Small intestine (tissue), 7 donors: ENCODE measurements at regions not wholly inside any gene's neighbourhood (a gene's known extent, or its start where the extent isn't known, plus 50 kb on each side); places are given as distances from the start of the nearest gene placed in this dataset.

ENCODE experiments used
- DNase-seq, 2 donors: peaks; one replicate each; pipeline versions ENCODE4 v3.0.0 to v3.0.0-alpha.2; 2013
- FAIRE-seq: peaks from 2 replicates; lab custom pipeline; 2012; peaks lifted over from hg19 to GRCh38; lab: Jason Lieb, UNC
- H3K27ac ChIP-seq, 3 donors: one replicate each; pipeline ENCODE4 v1.5.1; 2013; ENCODE audit warnings: low read length in 2 of 3, mild to moderate bottlenecking in 2 of 3, control low read depth in 1 of 3, inconsistent platforms in 1 of 3, low read depth in 1 of 3, moderate library complexity in 1 of 3
- H3K27me3 ChIP-seq, 3 donors: one replicate each; pipeline ENCODE4 v1.6.1; 2013; ENCODE audit warnings: low read length in 3 of 3, inconsistent platforms in 1 of 3; ENCODE audit not compliant: control insufficient read depth in 3 of 3, insufficient read depth in 3 of 3
- H3K36me3 ChIP-seq, 3 donors: one replicate each; pipeline ENCODE4 v1.6.1; 2013; ENCODE audit warnings: low read length in 3 of 3, inconsistent platforms in 1 of 3, low read depth in 1 of 3, mild to moderate bottlenecking in 1 of 3, moderate library complexity in 1 of 3; ENCODE audit not compliant: control insufficient read depth in 3 of 3, insufficient read depth in 2 of 3
- H3K4me1 ChIP-seq, 3 donors: one replicate each; pipeline ENCODE4 v1.6.1; 2013; ENCODE audit warnings: low read length in 2 of 3, inconsistent platforms in 1 of 3, low read depth in 1 of 3, mild to moderate bottlenecking in 1 of 3, moderate library complexity in 1 of 3; ENCODE audit not compliant: control insufficient read depth in 3 of 3, insufficient read depth in 2 of 3
- H3K4me3 ChIP-seq, 3 donors: one replicate each; pipeline ENCODE4 v1.5.1; 2013; ENCODE audit warnings: low read length in 3 of 3, control low read depth in 1 of 3, inconsistent platforms in 1 of 3, low read depth in 1 of 3, mild to moderate bottlenecking in 1 of 3, moderate library complexity in 1 of 3
- H3K9me3 ChIP-seq, 2 donors: one replicate each; pipeline ENCODE4 v1.6.1; 2013; ENCODE audit warnings: low read depth in 1 of 2, low read length in 1 of 2; ENCODE audit not compliant: control insufficient read depth in 2 of 2, insufficient read depth in 1 of 2
- whole genome bisulfite sequencing, 3 donors: extraction: QIAGEN DNeasy Blood & Tissue Kit; methylation state at CpG; one replicate each; pipeline ENCODE4 v1.1.7; 2013; 5-methylcytosine and 5-hydroxymethylcytosine counted together
- donor health status: healthy with polysubstance abuse.
- donor health status: control.
- donor health status: control.
- donor health status: Bipolar disorder and iron deficiency.
- donor health status: healthy.

DNA sequence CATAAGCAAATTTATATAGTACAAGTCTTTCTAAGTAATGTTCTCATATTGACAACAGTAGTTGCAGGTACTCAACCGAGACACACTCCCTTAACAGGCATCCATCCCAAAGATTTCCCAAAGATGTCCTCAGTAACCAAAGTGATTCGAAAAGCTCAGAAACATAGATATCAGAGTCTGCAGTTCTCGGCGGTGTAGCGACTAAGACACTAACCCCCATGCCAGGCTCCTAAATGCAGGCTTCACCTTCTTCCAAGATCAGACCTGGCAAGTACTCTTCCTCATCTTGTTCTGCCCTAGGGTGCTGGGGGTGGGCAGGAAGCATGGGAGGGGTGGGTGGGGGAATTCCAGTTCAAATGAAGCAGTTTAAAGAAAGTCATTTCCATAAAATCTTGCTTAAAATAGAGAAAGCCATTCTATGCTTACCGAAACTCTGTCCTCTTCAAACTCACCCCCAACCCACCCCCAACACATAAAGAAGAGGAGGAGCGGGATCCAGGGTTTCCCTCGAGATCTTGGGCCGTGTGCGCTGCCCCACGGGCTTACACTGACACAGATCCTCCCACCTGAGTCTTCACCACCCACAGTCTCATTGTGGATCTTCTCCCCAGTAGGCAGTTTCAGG is 59.0 kb upstream of the BCL6 start:
- no peaks in the 10 kb centered on the region for H3K27me3 ChIP-seq
- H3K36me3 ChIP-seq, result no peaks in the 10 kb centered on the region
- no peak for DNase-seq
- no peak overlapping the region for H3K4me3 ChIP-seq
- peaks cover 0 to 9% of the 10 kb centered on the region in 2 donors for H3K9me3 ChIP-seq
- H3K27ac ChIP-seq, result no peak overlapping the region
- no peak for FAIRE-seq
- H3K4me1 ChIP-seq, result peaks cover 0 to 17% (median 2%) of the 10 kb centered on the region in 3 donors
- WGBS, 3 donors, result 86 to 92% (median 86%) methylated on average over 11 of the region's 11 CpGs

DNA sequence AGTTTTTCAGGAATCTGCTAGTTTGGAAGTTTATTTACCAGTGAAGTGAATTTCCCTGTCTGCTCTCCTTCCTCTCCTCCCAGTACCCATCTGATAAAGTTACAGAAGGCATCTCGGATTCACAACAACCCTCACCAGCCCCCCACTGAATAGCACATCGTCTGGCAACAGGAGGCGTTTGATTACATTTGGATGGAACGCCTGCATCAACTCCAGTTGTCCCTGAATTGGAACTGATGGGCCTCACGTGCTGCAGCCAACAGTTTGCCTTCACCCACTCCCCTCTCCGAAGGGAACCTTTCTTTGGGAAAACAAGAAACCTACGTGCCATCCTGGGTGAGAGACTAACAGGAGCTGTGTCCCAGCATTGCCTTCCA is 59.5 kb upstream of the BCL6 start:
- Histone ChIP-seq H3K36me3 (no peaks in the 10 kb centered on the region), H3K27ac (no peak overlapping the region), H3K4me3 (no peak overlapping the region), H3K27me3 (no peaks in the 10 kb centered on the region), H3K9me3 (peaks cover 0 to 9% of the 10 kb centered on the region in 2 donors), H3K4me1 (peaks cover 0 to 20% (median 2%) of the 10 kb centered on the region in 3 donors)
- FAIRE-seq, result no peak
- no peak for DNase-seq
- 83 to 94% (median 90%) methylated on average over 7 of the region's 7 CpGs for WGBS, 3 donors

DNA sequence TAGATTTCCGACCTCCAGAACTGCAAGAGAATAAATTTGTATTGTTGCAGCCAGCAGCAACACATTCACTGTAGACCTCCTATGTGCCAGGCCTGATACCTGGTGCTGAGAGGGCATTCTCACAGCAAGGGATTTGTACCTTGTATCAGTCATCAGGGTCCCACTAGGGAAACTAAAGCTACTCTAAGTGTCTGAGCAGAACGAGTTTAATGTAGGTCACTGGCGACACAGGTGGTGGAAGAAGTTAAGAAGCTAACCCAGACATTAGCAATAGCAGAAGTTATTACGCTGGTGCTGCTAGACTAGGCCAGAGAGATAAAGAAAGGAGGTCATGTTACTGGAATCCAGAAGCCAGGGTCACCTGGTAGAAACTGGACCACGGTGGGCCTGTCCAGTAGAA is 60.5 kb upstream of the BCL6 start:
- H3K36me3 ChIP-seq, result no peaks in the 10 kb centered on the region
- H3K4me3 ChIP-seq, result no peak overlapping the region
- no peaks in the 10 kb centered on the region for H3K27me3 ChIP-seq
- DNase-seq, result no peak
- H3K27ac ChIP-seq, result no peak overlapping the region
- no peak for FAIRE-seq
- peaks cover 0 to 19% (median 0%) of the 10 kb centered on the region in 3 donors for H3K4me1 ChIP-seq
- WGBS, 3 donors, result 84 to 92% (median 88%) methylated on average over 5 of the region's 5 CpGs
- H3K9me3 ChIP-seq, result peaks cover 0 to 9% of the 10 kb centered on the region in 2 donors

DNA sequence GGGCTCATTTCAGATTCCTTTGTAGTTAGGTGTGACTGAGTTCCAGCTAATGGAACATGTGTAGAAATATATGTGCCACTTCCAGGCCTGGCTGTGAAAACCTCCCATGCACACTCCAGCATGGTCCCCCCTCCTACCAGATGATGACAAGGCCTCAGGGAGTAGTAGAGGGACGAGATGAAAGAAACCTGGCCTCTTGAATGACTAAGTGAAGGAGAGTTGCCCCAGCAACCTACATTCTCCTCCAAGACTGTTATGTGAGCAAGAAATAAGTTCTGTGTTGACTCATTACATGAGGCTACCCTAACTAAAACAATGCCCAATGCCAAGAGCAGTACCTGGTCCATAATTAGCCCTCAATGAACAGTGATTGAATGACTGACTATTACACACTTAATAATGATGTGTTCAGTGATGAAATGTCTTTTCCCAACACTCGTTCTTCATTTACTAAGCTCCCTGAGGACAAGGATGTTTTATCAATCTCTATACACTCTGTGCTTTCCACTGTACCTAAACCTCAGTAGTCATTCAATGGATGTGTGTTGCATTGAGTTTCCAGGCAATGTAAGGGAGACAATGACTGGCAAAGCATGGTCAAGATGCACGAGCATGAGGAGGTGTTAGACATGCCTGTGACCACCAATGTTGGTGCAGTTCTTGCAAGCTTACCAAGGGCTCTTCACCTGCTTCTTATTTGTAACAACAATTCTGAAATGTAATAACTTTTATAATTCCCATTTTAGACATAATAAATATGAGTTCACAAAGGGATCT is 62.0 kb upstream of the BCL6 start:
- Histone ChIP-seq H3K4me3 (no peak overlapping the region), H3K4me1 (peaks cover 0 to 24% (median 0%) of the 10 kb centered on the region in 3 donors), H3K27me3 (no peaks in the 10 kb centered on the region), H3K27ac (no peak overlapping the region), H3K36me3 (no peaks in the 10 kb centered on the region), H3K9me3 (peaks cover 0 to 9% of the 10 kb centered on the region in 2 donors)
- DNase-seq (no peak), FAIRE-seq (no peak)
- 78 to 91% (median 85%) methylated on average over 3 of the region's 3 CpGs for WGBS, 3 donors

DNA sequence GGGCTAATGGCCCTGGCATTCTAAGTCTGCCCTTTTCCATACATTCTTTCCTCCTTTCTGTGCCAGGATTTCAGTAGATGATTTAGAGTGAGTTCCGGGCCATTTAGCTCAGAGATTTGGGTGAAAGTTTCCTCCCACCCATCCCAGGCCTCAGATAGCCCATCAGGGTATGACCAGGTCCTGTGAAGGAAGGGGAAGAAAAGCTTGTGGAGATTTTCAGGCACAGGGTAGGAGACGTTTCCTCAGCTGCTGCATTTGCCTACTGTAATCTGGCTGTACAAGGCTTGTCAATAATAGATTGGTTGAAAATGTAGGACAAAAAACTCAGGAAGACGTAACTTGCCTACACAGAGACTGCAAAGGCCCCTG is 63.2 kb upstream of the BCL6 start:
- Histone ChIP-seq H3K9me3 (peaks cover 0 to 9% of the 10 kb centered on the region in 2 donors), H3K27ac (peak overlapping the region in 2 of 3 donors; percentile 66 to 68)

DNA sequence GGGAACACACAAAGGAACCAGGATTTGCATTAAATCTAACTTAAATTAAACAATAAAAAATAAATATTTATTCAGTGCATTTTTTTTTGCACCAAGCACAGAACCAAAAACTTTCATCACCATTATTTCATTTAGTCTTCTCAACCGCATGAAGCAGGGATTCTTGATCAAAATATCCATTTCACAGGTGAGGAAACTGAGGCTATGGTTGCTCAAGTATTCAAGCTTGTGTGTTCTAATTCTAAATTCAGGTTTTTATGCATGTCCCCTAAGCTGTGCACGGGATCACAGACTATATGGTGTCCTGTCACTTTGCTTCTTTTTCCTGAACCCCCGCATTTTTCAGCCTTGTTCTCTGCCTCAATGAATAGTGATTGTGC is 64.3 kb upstream of the BCL6 start:
- 71 to 88% (median 83%) methylated on average over 3 of the region's 3 CpGs for WGBS, 3 donors
- H3K36me3 ChIP-seq, result no peaks in the 10 kb centered on the region
- DNase-seq, result no peak
- peaks cover 0 to 9% of the 10 kb centered on the region in 2 donors for H3K9me3 ChIP-seq
- H3K4me1 ChIP-seq, result peaks cover 0 to 24% (median 0%) of the 10 kb centered on the region in 3 donors
- peak overlapping the region in 1 of 3 donors; percentile 68 for H3K27ac ChIP-seq
- FAIRE-seq, result no peak
- no peaks in the 10 kb centered on the region for H3K27me3 ChIP-seq
- no peak overlapping the region for H3K4me3 ChIP-seq

More for the DNA sequence above, 63.2 kb upstream of the BCL6 start:
- no peaks in the 10 kb centered on the region for H3K36me3 ChIP-seq
- H3K27me3 ChIP-seq, result no peaks in the 10 kb centered on the region
- no peak for FAIRE-seq
- WGBS, 3 donors, result 23 to 58% (median 31%) methylated on average over 3 of the region's 3 CpGs
- DNase-seq, result no peak
- peaks cover 0 to 24% (median 0%) of the 10 kb centered on the region in 3 donors for H3K4me1 ChIP-seq
- H3K4me3 ChIP-seq, result no peak overlapping the region

DNA sequence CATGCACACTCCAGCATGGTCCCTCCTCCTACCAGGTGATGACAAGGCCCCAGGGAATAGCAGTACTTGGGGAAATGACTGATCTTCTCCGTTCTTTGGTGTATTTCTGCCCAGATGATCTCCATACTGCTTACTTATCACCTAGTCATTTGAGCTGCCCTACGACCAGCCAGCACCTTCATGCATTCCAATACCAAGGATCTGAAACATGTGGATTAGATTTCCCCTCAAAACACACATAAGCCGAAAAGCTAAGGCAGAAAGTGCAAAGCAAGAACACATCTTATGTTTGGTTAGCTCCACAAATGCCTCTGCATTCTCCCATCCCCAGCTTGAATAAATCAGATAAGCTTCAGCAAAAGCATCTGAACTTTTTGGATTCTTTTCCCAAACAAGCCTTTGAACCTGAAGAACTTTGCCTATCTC is 64.8 kb upstream of the BCL6 start:
- 56 to 81% (median 75%) methylated on average over 3 of the region's 3 CpGs for WGBS, 3 donors
- no peaks in the 10 kb centered on the region for H3K27me3 ChIP-seq
- no peak overlapping the region for H3K4me3 ChIP-seq
- H3K36me3 ChIP-seq, result no peaks in the 10 kb centered on the region
- DNase-seq, result no peak
- H3K4me1 ChIP-seq, result peaks cover 0 to 24% (median 0%) of the 10 kb centered on the region in 3 donors
- H3K27ac ChIP-seq, result no peak overlapping the region
- H3K9me3 ChIP-seq, result peaks cover 0 to 9% of the 10 kb centered on the region in 2 donors
- no peak for FAIRE-seq

DNA sequence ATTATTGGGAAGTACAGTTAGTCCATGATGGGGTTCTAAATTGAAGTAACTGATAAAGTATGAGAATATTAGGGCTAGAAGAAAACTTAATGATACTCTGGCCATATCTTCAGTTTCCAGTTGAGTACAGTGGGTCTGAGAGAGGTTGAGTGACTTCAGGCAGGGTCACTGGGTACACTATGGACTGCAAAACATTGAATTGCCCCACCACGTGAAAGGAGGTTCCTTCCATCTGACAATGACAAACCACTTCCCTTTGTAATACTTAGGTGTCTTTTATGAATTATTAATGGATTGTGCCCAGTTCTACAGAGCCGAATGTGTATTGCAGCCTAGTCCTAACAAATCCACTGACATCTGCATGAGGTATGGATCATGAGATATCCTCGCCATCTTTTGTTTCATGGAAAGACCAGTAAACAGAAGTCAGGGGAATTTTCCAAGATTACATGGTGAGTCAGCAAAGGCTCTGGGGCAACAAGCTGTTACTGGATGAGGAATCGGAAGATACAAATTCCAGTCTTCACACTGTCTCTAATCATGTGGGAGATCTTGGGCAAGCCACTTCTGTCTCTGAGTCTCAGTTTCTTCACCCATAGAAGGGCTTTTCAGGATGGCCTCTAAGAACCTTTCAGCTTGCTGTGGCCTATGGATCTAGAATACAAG is 66.5 kb upstream of the BCL6 start:
- Histone ChIP-seq H3K27me3 (no peaks in the 10 kb centered on the region), H3K4me3 (no peak overlapping the region), H3K4me1 (peaks cover 0 to 24% (median 0%) of the 10 kb centered on the region in 3 donors), H3K27ac (no peak overlapping the region), H3K36me3 (no peaks in the 10 kb centered on the region), H3K9me3 (no peaks in the 10 kb centered on the region)
- FAIRE-seq, result no peak
- DNase-seq, result peak in 1 of 2 donors; percentile 48
- WGBS, 3 donors, result 65 to 74% (median 70%) methylated on average over 4 of the region's 4 CpGs
